Breast epithelium (tissue), 3 donors: ENCODE measurements at regions not wholly inside any gene's neighbourhood (a gene's known extent, or its start where the extent isn't known, plus 50 kb on each side); places are given as distances from the start of the nearest gene placed in this dataset.

Experiments used
- CTCF ChIP-seq, 3 donors: fragments of 450-650 bp; IDR thresholded peaks; one replicate each; pipeline ENCODE4 v1.5.1; 2016 to 2017; ENCODE audit warnings: antibody characterized with exemption in 3 of 3, mild to moderate bottlenecking in 3 of 3, moderate library complexity in 3 of 3
- POLR2A ChIP-seq: fragments of 450-650 bp; IDR thresholded peaks from one replicate; pipeline ENCODE4 v1.6.1; 2016; ENCODE audit warnings: antibody characterized with exemption, mild to moderate bottlenecking, moderate library complexity

- TF ChIP-seq CTCF (IDR thresholded peaks at IDR 0.05) (no peak), POLR2A (no peak)
These were observed 259.0 kb upstream of the TRPC5 start for GRCh38 chrX:112341598-112341997.
